ENCODE measurements at regions not wholly inside any gene's neighbourhood (a gene's known extent, or its start where the extent isn't known, plus 50 kb on each side); places are given as distances from the start of the nearest gene placed in this dataset.

- Mint-ChIP-seq H3K4me3 (no peak overlapping the region), H3K27ac (no peak overlapping the region), H3K9me3 (no peaks in the 10 kb centered on the region), H3K27me3 (peaks cover 8% of the 10 kb centered on the region), H3K36me3 (no peaks in the 10 kb centered on the region), H3K4me1 (no peaks in the 10 kb centered on the region)
- no peak for ATAC-seq
Observed at GRCh38 chr1:56077206-56077605, 502.2 kb downstream of the PLPP3 start.

- Mint-ChIP-seq H3K27me3 (no peaks in the 10 kb centered on the region), H3K36me3 (no peaks in the 10 kb centered on the region), H3K27ac (no peak overlapping the region), H3K4me1 (no peaks in the 10 kb centered on the region), H3K4me3 (no peak overlapping the region), H3K9me3 (no peaks in the 10 kb centered on the region)
- ATAC-seq = no peak
Observed at GRCh38 chr1:56074007-56074651, 505.2 kb downstream of the PLPP3 start.

- Mint-ChIP-seq H3K4me3 (no peak overlapping the region), H3K27me3 (no peaks in the 10 kb centered on the region), H3K9me3 (no peaks in the 10 kb centered on the region), H3K36me3 (no peaks in the 10 kb centered on the region), H3K27ac (no peak overlapping the region), H3K4me1 (no peaks in the 10 kb centered on the region)
- no peak for ATAC-seq
Observed at GRCh38 chr1:56073614-56074006, 505.8 kb downstream of the PLPP3 start.

- no peak for ATAC-seq
- H3K4me1 Mint-ChIP-seq = no peaks in the 10 kb centered on the region
- no peak overlapping the region for H3K4me3 Mint-ChIP-seq
- no peaks in the 10 kb centered on the region for H3K27me3 Mint-ChIP-seq
- no peaks in the 10 kb centered on the region for H3K9me3 Mint-ChIP-seq
- H3K27ac Mint-ChIP-seq = no peak overlapping the region
- H3K36me3 Mint-ChIP-seq = no peaks in the 10 kb centered on the region
Observed at GRCh38 chr1:56073206-56073605, 506.2 kb downstream of the PLPP3 start.

GRCh38 chr1:56072310-56072709 lies 507.1 kb downstream of the PLPP3 start:
- ATAC-seq = no peak
- Mint-ChIP-seq H3K36me3 (no peaks in the 10 kb centered on the region), H3K27me3 (peaks cover 4% of the 10 kb centered on the region), H3K9me3 (no peaks in the 10 kb centered on the region), H3K4me1 (no peaks in the 10 kb centered on the region), H3K27ac (no peak overlapping the region), H3K4me3 (no peak overlapping the region)

- ATAC-seq = no peak
- peaks cover 12% of the 10 kb centered on the region for H3K27me3 Mint-ChIP-seq
- H3K4me1 Mint-ChIP-seq = no peaks in the 10 kb centered on the region
- H3K36me3 Mint-ChIP-seq = no peaks in the 10 kb centered on the region
- H3K9me3 Mint-ChIP-seq = no peaks in the 10 kb centered on the region
- no peak overlapping the region for H3K4me3 Mint-ChIP-seq
- H3K27ac Mint-ChIP-seq = no peak overlapping the region
Observed at GRCh38 chr1:56071351-56071750, 508.0 kb downstream of the PLPP3 start.

GRCh38 chr1:56070601-56071000 lies 508.8 kb downstream of the PLPP3 start:
- H3K27me3 Mint-ChIP-seq = peaks cover 12% of the 10 kb centered on the region
- no peak overlapping the region for H3K27ac Mint-ChIP-seq
- no peaks in the 10 kb centered on the region for H3K4me1 Mint-ChIP-seq
- ATAC-seq = no peak
- no peak overlapping the region for H3K4me3 Mint-ChIP-seq
- H3K36me3 Mint-ChIP-seq = no peaks in the 10 kb centered on the region
- no peaks in the 10 kb centered on the region for H3K9me3 Mint-ChIP-seq

- peaks cover 12% of the 10 kb centered on the region for H3K27me3 Mint-ChIP-seq
- no peak overlapping the region for H3K27ac Mint-ChIP-seq
- no peak overlapping the region for H3K4me3 Mint-ChIP-seq
- H3K4me1 Mint-ChIP-seq = no peaks in the 10 kb centered on the region
- no peaks in the 10 kb centered on the region for H3K36me3 Mint-ChIP-seq
- no peak for ATAC-seq
- H3K9me3 Mint-ChIP-seq = no peaks in the 10 kb centered on the region
Observed at GRCh38 chr1:56069824-56070223, 509.5 kb downstream of the PLPP3 start.

- Mint-ChIP-seq H3K4me3 (no peak overlapping the region), H3K27ac (no peak overlapping the region), H3K27me3 (peaks cover 12% of the 10 kb centered on the region), H3K9me3 (no peaks in the 10 kb centered on the region), H3K4me1 (no peaks in the 10 kb centered on the region), H3K36me3 (no peaks in the 10 kb centered on the region)
- ATAC-seq = no peak
Observed at GRCh38 chr1:56068908-56069307, 510.5 kb downstream of the PLPP3 start.

- Mint-ChIP-seq H3K9me3 (no peaks in the 10 kb centered on the region), H3K4me3 (no peak overlapping the region), H3K27me3 (peaks cover 12% of the 10 kb centered on the region), H3K36me3 (no peaks in the 10 kb centered on the region), H3K27ac (no peak overlapping the region), H3K4me1 (no peaks in the 10 kb centered on the region)
- ATAC-seq = no peak
Observed at GRCh38 chr1:56068210-56068609, 511.2 kb downstream of the PLPP3 start.

GRCh38 chr1:56065729-56066128 lies 513.6 kb downstream of the PLPP3 start:
- ATAC-seq = no peak
- no peaks in the 10 kb centered on the region for H3K9me3 Mint-ChIP-seq
- H3K36me3 Mint-ChIP-seq = no peaks in the 10 kb centered on the region
- H3K4me3 Mint-ChIP-seq = no peak overlapping the region
- peaks cover 10% of the 10 kb centered on the region for H3K4me1 Mint-ChIP-seq
- H3K27me3 Mint-ChIP-seq = peaks cover 12% of the 10 kb centered on the region
- no peak overlapping the region for H3K27ac Mint-ChIP-seq

GRCh38 chr1:56064705-56065104 lies 514.7 kb downstream of the PLPP3 start:
- no peaks in the 10 kb centered on the region for H3K36me3 Mint-ChIP-seq
- peaks cover 10% of the 10 kb centered on the region for H3K4me1 Mint-ChIP-seq
- H3K27ac Mint-ChIP-seq = no peak overlapping the region

GRCh38 chr1:56063461-56063860 lies 515.9 kb downstream of the PLPP3 start:
- H3K36me3 Mint-ChIP-seq = no peaks in the 10 kb centered on the region
- peaks cover 12% of the 10 kb centered on the region for H3K27me3 Mint-ChIP-seq
- no peaks in the 10 kb centered on the region for H3K9me3 Mint-ChIP-seq
- peaks cover 10% of the 10 kb centered on the region for H3K4me1 Mint-ChIP-seq
- H3K4me3 Mint-ChIP-seq = no peak overlapping the region
- H3K27ac Mint-ChIP-seq = no peak overlapping the region
- ATAC-seq = no peak

More at GRCh38 chr1:56064705-56065104, 514.7 kb downstream of the PLPP3 start:
- ATAC-seq = no peak
- H3K9me3 Mint-ChIP-seq = no peaks in the 10 kb centered on the region
- peaks cover 12% of the 10 kb centered on the region for H3K27me3 Mint-ChIP-seq
- H3K4me3 Mint-ChIP-seq = no peak overlapping the region

- no peak for ATAC-seq
- H3K36me3 Mint-ChIP-seq = no peaks in the 10 kb centered on the region
- no peaks in the 10 kb centered on the region for H3K9me3 Mint-ChIP-seq
- H3K27me3 Mint-ChIP-seq = peaks cover 11% of the 10 kb centered on the region
- peaks cover 10% of the 10 kb centered on the region for H3K4me1 Mint-ChIP-seq
- H3K4me3 Mint-ChIP-seq = no peak overlapping the region
- no peak overlapping the region for H3K27ac Mint-ChIP-seq
Observed at GRCh38 chr1:56062625-56063024, 516.7 kb downstream of the PLPP3 start.

- no peaks in the 10 kb centered on the region for H3K36me3 Mint-ChIP-seq
- no peak overlapping the region for H3K27ac Mint-ChIP-seq
- no peaks in the 10 kb centered on the region for H3K9me3 Mint-ChIP-seq
- H3K27me3 Mint-ChIP-seq = peaks cover 3% of the 10 kb centered on the region
- H3K4me3 Mint-ChIP-seq = no peak overlapping the region
- peaks cover 10% of the 10 kb centered on the region for H3K4me1 Mint-ChIP-seq
- ATAC-seq = peak; percentile 80
Observed at GRCh38 chr1:56061824-56062223, 517.5 kb downstream of the PLPP3 start.

- Mint-ChIP-seq H3K4me1 (peaks cover 10% of the 10 kb centered on the region), H3K36me3 (no peaks in the 10 kb centered on the region), H3K9me3 (no peaks in the 10 kb centered on the region), H3K27ac (no peak overlapping the region), H3K4me3 (no peak overlapping the region), H3K27me3 (no peaks in the 10 kb centered on the region)
- ATAC-seq = no peak
Observed at GRCh38 chr1:56060906-56061305, 518.5 kb downstream of the PLPP3 start.
